Astrocyte (in vitro differentiated cells and primary cell): ENCODE measurements at regions not wholly inside any gene's neighbourhood (a gene's known extent, or its start where the extent isn't known, plus 50 kb on each side); places are given as distances from the start of the nearest gene placed in this dataset.

Experiments
- EZH2 ChIP-seq: IDR thresholded peaks from 2 replicates; pipeline ENCODE4 v1.6.1; 2012; ENCODE audit warnings: mild to moderate bottlenecking, low read length, inconsistent platforms; ENCODE audit not compliant: insufficient read depth
- TF ChIP-seq, protein P1 (sequence below): IDR thresholded peaks from 2 replicates; pipeline ENCODE4 v1.5.1; 2011; ENCODE audit warnings: low read depth, mild to moderate bottlenecking, inconsistent platforms, low read length, moderate library complexity; ENCODE audit not compliant: insufficient read depth

DNA sequence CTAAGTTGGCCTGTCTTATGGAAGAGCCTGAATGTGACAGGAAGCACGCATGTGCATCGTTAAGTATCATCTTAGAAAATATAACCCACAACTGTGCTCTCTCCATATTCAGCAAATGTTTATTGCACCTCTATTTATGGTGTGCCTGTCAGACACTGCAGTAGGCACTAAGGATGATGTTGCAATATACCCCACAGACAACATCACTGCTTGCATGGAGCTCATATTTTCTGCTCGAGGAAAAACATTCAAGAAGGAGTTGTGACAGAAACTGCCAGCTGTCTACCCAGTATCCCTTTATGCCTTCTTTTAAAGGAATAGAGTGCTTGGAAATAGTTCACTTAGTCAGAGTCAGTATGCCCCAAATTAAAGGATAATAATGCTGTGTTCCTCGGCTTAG lies 132.3 kb upstream of the RBFOX1 start:
- TF ChIP-seq, protein P1, sequence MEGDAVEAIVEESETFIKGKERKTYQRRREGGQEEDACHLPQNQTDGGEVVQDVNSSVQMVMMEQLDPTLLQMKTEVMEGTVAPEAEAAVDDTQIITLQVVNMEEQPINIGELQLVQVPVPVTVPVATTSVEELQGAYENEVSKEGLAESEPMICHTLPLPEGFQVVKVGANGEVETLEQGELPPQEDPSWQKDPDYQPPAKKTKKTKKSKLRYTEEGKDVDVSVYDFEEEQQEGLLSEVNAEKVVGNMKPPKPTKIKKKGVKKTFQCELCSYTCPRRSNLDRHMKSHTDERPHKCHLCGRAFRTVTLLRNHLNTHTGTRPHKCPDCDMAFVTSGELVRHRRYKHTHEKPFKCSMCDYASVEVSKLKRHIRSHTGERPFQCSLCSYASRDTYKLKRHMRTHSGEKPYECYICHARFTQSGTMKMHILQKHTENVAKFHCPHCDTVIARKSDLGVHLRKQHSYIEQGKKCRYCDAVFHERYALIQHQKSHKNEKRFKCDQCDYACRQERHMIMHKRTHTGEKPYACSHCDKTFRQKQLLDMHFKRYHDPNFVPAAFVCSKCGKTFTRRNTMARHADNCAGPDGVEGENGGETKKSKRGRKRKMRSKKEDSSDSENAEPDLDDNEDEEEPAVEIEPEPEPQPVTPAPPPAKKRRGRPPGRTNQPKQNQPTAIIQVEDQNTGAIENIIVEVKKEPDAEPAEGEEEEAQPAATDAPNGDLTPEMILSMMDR: no peak
- TF ChIP-seq EZH2: no peak
